ENCODE measurements at regions not wholly inside any gene's neighbourhood (a gene's known extent, or its start where the extent isn't known, plus 50 kb on each side); places are given as distances from the start of the nearest gene placed in this dataset.
"Not testable (repeated sequence)": the region's sequence is repeated elsewhere in the genome, so short reads cannot be mapped to it uniquely, and the experiment has no call there.

GRCh38 chr9:40928803-40929487 is 199.5 kb downstream of the FOXD4L6 start:
- DNase-seq = no peak

- DNase-seq = no peak
Measured at GRCh38 chr9:40927851-40928802, 200.4 kb downstream of the FOXD4L6 start.

GRCh38 chr9:40927260-40927631 is 201.2 kb downstream of the FOXD4L6 start:
- no peak for DNase-seq

- no peak for DNase-seq
Measured at GRCh38 chr9:40926404-40927259, 201.8 kb downstream of the FOXD4L6 start.

- no peak for DNase-seq
Measured at GRCh38 chr9:40925149-40925548, 203.3 kb downstream of the FOXD4L6 start.

- DNase-seq = not testable (repeated sequence)
Measured at GRCh38 chr9:40916399-40916783, 212.1 kb downstream of the FOXD4L6 start.

GRCh38 chr9:40915660-40916398 is 212.7 kb downstream of the FOXD4L6 start:
- DNase-seq = not testable (repeated sequence)

- no peak for DNase-seq
Measured at GRCh38 chr9:40914772-40915659, 213.5 kb downstream of the FOXD4L6 start.

GRCh38 chr9:40913928-40914673 is 214.4 kb downstream of the FOXD4L6 start:
- DNase-seq = no peak

GRCh38 chr9:40913096-40913719 is 215.3 kb downstream of the FOXD4L6 start:
- DNase-seq = no peak

- DNase-seq = not testable (repeated sequence)
Measured at GRCh38 chr9:40912679-40913078, 215.8 kb downstream of the FOXD4L6 start.

- DNase-seq = no peak
Measured at GRCh38 chr9:40911647-40912046, 216.8 kb downstream of the FOXD4L6 start.

- DNase-seq = not testable (repeated sequence)
Measured at GRCh38 chr9:40910995-40911394, 217.5 kb downstream of the FOXD4L6 start.

GRCh38 chr9:40909821-40910220 is 218.7 kb downstream of the FOXD4L6 start:
- no peak for DNase-seq

GRCh38 chr9:40909111-40909510 is 219.4 kb downstream of the FOXD4L6 start:
- DNase-seq = not testable (repeated sequence)

GRCh38 chr9:40907657-40908624 is 220.5 kb downstream of the FOXD4L6 start:
- no peak for DNase-seq

- DNase-seq = not testable (repeated sequence)
Measured at GRCh38 chr9:40906879-40907278, 221.6 kb downstream of the FOXD4L6 start.

GRCh38 chr9:40892315-40892714 is 236.2 kb downstream of the FOXD4L6 start:
- DNase-seq = not testable (repeated sequence)

- DNase-seq = not testable (repeated sequence)
Measured at GRCh38 chr9:40885858-40886257, 242.6 kb downstream of the FOXD4L6 start.
